Neural progenitor cell (in vitro differentiated cells): ENCODE measurements at regions not wholly inside any gene's neighbourhood (a gene's known extent, or its start where the extent isn't known, plus 50 kb on each side); places are given as distances from the start of the nearest gene placed in this dataset.

ENCODE experiments used
- DNase-seq: peaks from one replicate; pipeline ENCODE4 v3.0.0-alpha.2; 2016; ENCODE audit warnings: low spot score
- H2AFZ ChIP-seq: fragments of 200-600 bp; sonication (generic); replicated peaks from 2 replicates; pipeline ENCODE4 v1.6.1; 2016; ENCODE audit warnings: antibody characterized with exemption
- H3F3A ChIP-seq: fragments of 200-600 bp; sonication (generic); 2 replicates; pipeline ENCODE4 v1.6.1; 2016; ENCODE audit warnings: antibody characterized with exemption, low read depth
- H3K27ac ChIP-seq: fragments of 200-600 bp; sonication (generic); 2 replicates; pipeline ENCODE4 v1.5.1; 2016; ENCODE audit warnings: mild to moderate bottlenecking
- H3K27me3 ChIP-seq: fragments of 200-600 bp; sonication (generic); 2 replicates; pipeline ENCODE4 v1.6.1; 2016; ENCODE audit warnings: mild to moderate bottlenecking, moderate library complexity
- H3K36me3 ChIP-seq: fragments of 200-600 bp; sonication (generic); 2 replicates; pipeline ENCODE4 v1.5.1; 2016
- H3K4me1 ChIP-seq: fragments of 200-600 bp; sonication (generic); 2 replicates; pipeline ENCODE4 v1.6.1; 2016; ENCODE audit warnings: mixed run types
- H3K4me2 ChIP-seq: fragments of 200-600 bp; sonication (generic); 2 replicates; pipeline ENCODE4 v1.6.1; 2016
- H3K4me3 ChIP-seq: fragments of 200-600 bp; sonication (generic); 2 replicates; pipeline ENCODE4 v1.5.1; 2016
- H3K79me2 ChIP-seq: fragments of 200-600 bp; sonication (generic); 2 replicates; pipeline ENCODE4 v1.6.1; 2016; ENCODE audit warnings: low read depth
- H3K9ac ChIP-seq: fragments of 200-600 bp; sonication (generic); 2 replicates; pipeline ENCODE4 v1.6.1; 2016
- H3K9me3 ChIP-seq: fragments of 200-600 bp; sonication (generic); 2 replicates; pipeline ENCODE4 v1.5.1; 2016; ENCODE audit warnings: low read depth
- H4K20me1 ChIP-seq: fragments of 200-600 bp; sonication (generic); 2 replicates; pipeline ENCODE4 v1.6.1; 2016; ENCODE audit warnings: low read depth
- H3K27ac Mint-ChIP-seq: 3 replicates; pipeline ENCODE4 v1.8.0; 2021; ENCODE audit warnings: mixed read lengths
- H3K27me3 Mint-ChIP-seq: 2 replicates; pipeline ENCODE4 v1.8.0; 2022; ENCODE audit warnings: low read depth, mild to moderate bottlenecking, inconsistent platforms, moderate library complexity, mixed read lengths; ENCODE audit not compliant: insufficient read depth
- H3K36me3 Mint-ChIP-seq: 3 replicates; pipeline ENCODE4 v1.8.0; 2021; ENCODE audit warnings: mixed read lengths
- H3K4me1 Mint-ChIP-seq: 3 replicates; pipeline ENCODE4 v1.8.0; 2021; ENCODE audit warnings: mixed read lengths
- H3K4me3 Mint-ChIP-seq: 3 replicates; pipeline ENCODE4 v1.8.0; 2021; ENCODE audit warnings: mild to moderate bottlenecking, moderate library complexity, mixed read lengths
- H3K9me3 Mint-ChIP-seq: 3 replicates; pipeline ENCODE4 v1.8.0; 2020; ENCODE audit warnings: mixed read lengths
- CTCF ChIP-seq: fragments of 200-600 bp; sonication (generic); IDR thresholded peaks from 2 replicates; pipeline ENCODE4 v1.5.1; 2017; ENCODE audit warnings: antibody characterized with exemption, mild to moderate bottlenecking
- EZH2 ChIP-seq: fragments of 200-600 bp; sonication (generic); IDR thresholded peaks from 2 replicates; pipeline ENCODE4 v1.6.1; 2017; ENCODE audit warnings: antibody characterized with exemption, mild to moderate bottlenecking, moderate library complexity
- EZH2phosphoT487 ChIP-seq: fragments of 200-600 bp; sonication (generic); IDR thresholded peaks from 2 replicates; pipeline ENCODE4 v1.6.1; 2017; ENCODE audit warnings: antibody characterized with exemption

DNA sequence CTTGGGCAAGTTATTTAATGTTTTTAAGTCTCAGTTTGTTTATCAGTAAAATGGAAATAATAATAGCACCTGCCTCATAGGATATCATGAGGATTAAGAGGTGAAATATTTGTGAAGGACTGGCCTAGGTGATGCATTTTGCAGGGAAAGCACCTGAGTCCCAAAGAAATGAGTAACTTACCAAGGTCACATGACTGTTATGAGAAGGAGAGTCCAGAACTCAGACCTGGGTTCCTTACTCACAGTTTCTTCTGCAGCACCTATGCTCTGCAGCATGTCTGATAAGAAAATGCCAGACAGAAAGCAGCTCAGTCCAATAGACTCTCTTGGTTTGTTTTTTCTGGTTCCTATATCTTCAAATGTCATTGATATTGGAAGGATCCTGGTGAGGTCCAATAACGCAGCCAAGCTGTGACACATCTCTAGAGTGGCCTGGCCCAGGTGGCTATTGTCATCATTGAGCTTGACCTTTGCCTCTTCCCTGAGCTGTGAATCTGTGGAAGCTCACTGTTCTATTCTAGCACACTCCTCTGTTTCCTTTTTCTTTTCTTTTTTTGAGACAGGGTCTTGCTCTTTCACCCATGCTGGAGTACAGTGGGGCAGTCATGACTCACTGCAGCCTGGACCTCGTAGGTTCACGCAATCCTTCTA is 174.7 kb upstream of the NAV2 start:
- H3K36me3 ChIP-seq: no peaks in the 10 kb centered on the region
- peaks cover 18% of the 10 kb centered on the region for H3K4me1 ChIP-seq
- H3K9me3 Mint-ChIP-seq: no peaks in the 10 kb centered on the region
- no peaks in the 10 kb centered on the region for H3K79me2 ChIP-seq
- H3K4me3 ChIP-seq: no peak overlapping the region
- H3K27ac ChIP-seq: no peak overlapping the region
- TF ChIP-seq CTCF: no peak
- no peak for TF ChIP-seq EZH2phosphoT487
- TF ChIP-seq EZH2: no peak
- H3K9me3 ChIP-seq: no peaks in the 10 kb centered on the region
- H3K27ac Mint-ChIP-seq: peak overlapping the region; percentile 77
- H3K27me3 ChIP-seq: peaks cover 14% of the 10 kb centered on the region
- H3K36me3 Mint-ChIP-seq: peaks cover 2% of the 10 kb centered on the region
- peaks cover 5% of the 10 kb centered on the region for H3F3A ChIP-seq
- peaks cover 34% of the 10 kb centered on the region for H3K4me1 Mint-ChIP-seq
- H3K27me3 Mint-ChIP-seq: peaks cover 11% of the 10 kb centered on the region
- H3K9ac ChIP-seq: no peak overlapping the region
- H3K4me3 Mint-ChIP-seq: no peak overlapping the region
- peaks cover 7% of the 10 kb centered on the region for H4K20me1 ChIP-seq
- H3K4me2 ChIP-seq: no peak overlapping the region
- DNase-seq: no peak
- H2AFZ ChIP-seq: no peak overlapping the region

DNA sequence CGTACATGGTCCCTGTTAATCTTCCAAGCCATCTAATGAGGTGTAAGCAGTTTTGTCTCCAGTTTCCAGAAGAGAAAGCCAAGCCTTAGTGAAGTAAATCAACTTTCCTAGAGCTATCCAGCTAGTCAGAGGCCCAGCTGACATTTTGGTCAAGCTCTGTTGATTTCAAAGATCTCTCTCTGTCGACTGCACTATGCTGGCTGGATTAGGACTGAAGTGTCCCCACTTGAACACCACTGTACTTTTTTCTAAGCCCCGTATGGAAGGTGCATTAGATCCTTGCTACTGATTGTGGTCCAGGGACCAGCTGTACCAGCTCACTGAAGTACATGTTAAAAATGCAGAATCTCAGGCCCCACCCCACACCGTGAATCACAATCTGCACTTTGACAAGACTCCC is 176.5 kb upstream of the NAV2 start:
- TF ChIP-seq EZH2 (no peak), CTCF (no peak), EZH2phosphoT487 (no peak)
- Histone ChIP-seq H3K4me3 (no peak overlapping the region), H3K27me3 (peaks cover 4% of the 10 kb centered on the region), H3K36me3 (no peaks in the 10 kb centered on the region), H4K20me1 (peaks cover 7% of the 10 kb centered on the region), H2AFZ (no peak overlapping the region), H3K9me3 (no peaks in the 10 kb centered on the region), H3K79me2 (no peaks in the 10 kb centered on the region), H3K4me2 (no peak overlapping the region), H3K4me1 (peaks cover 18% of the 10 kb centered on the region), H3K27ac (no peak overlapping the region), H3F3A (peaks cover 5% of the 10 kb centered on the region), H3K9ac (no peak overlapping the region)
- H3K27ac Mint-ChIP-seq: no peak overlapping the region
- no peaks in the 10 kb centered on the region for H3K9me3 Mint-ChIP-seq
- H3K36me3 Mint-ChIP-seq: peaks cover 2% of the 10 kb centered on the region
- peaks cover 32% of the 10 kb centered on the region for H3K4me1 Mint-ChIP-seq
- H3K4me3 Mint-ChIP-seq: no peak overlapping the region
- H3K27me3 Mint-ChIP-seq: peaks cover 8% of the 10 kb centered on the region
- DNase-seq: no peak

DNA sequence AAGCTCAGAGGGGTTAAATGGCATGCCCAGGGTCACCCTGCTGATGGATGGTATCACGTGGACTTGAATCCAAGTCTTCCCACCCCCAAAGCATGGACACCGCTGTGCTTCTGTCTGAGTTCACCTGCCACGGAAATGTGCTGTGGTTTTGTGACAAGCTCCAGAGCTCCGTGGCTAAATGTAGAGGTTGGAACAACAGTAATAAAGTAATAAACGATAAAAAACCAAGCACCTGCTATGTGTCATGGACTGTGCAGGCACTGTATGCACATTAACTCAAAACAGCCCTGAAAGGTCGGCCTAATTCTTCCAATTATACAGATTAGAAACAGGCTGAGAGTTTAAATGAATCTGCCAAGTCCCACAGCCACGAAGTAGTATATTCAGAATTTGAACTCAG is 182.1 kb upstream of the NAV2 start:
- Histone ChIP-seq H3F3A (no peaks in the 10 kb centered on the region), H3K9ac (no peak overlapping the region), H3K36me3 (no peaks in the 10 kb centered on the region), H3K9me3 (no peaks in the 10 kb centered on the region), H3K79me2 (no peaks in the 10 kb centered on the region), H4K20me1 (no peaks in the 10 kb centered on the region), H3K4me1 (no peaks in the 10 kb centered on the region), H3K4me2 (no peak overlapping the region), H3K27me3 (no peaks in the 10 kb centered on the region), H3K27ac (no peak overlapping the region), H2AFZ (no peak overlapping the region), H3K4me3 (no peak overlapping the region)
- Mint-ChIP-seq H3K4me1 (peaks cover 34% of the 10 kb centered on the region), H3K4me3 (no peak overlapping the region), H3K36me3 (peaks cover 4% of the 10 kb centered on the region), H3K27me3 (peaks cover 18% of the 10 kb centered on the region), H3K27ac (no peak overlapping the region), H3K9me3 (no peaks in the 10 kb centered on the region)
- TF ChIP-seq EZH2: no peak
- TF ChIP-seq EZH2phosphoT487: no peak
- TF ChIP-seq CTCF: no peak
- DNase-seq: no peak
